HCT116 (cell line): ENCODE measurements at regions not wholly inside any gene's neighbourhood (a gene's known extent, or its start where the extent isn't known, plus 50 kb on each side); places are given as distances from the start of the nearest gene placed in this dataset.
"Not testable (repeated sequence)": the region's sequence is repeated elsewhere in the genome, so short reads cannot be mapped to it uniquely, and the experiment has no call there.

Source experiments
- ATAC-seq: fragments of 200-7000 bp; cut with Tn5 transposase; 2 replicates; pipeline ENCODE4 v1.9.1; 2020; ENCODE audit warnings: mild to moderate bottlenecking, moderate library complexity
- BruUV-seq: library from RNA; stranded (reverse); fragments of 400-500 nt; replicated peaks from 2 replicates; lab custom pipeline; 2021; lab: Mats Ljungman, UMichigan
- CTCF ChIA-PET: fragments of 300-600 bp; sonication (Branson Sonifier 250); formaldehyde crosslinking; loops from one replicate; lab custom pipeline; 2021; ENCODE audit warnings: antibody characterized with exemption; lab: Charles Lee
- POLR2A ChIA-PET: fragments of 300-600, 350-600 bp; sonication (Branson Sonifier 250); formaldehyde crosslinking; loops from one replicate; lab custom pipeline; 2021; ENCODE audit warnings: antibody characterized with exemption; lab: Charles Lee
- RAD21 ChIA-PET, 2 experiments: fragments of 300-600 bp; sonication (Branson Sonifier 250); formaldehyde crosslinking; loops; one replicate each; lab custom pipeline; 2023; ENCODE audit warnings: low total read pairs in 2 of 2; ENCODE audit not compliant: uncharacterized antibody in 2 of 2, unreplicated experiment in 2 of 2, low non-redundant PET in 1 of 2; lab: Charles Lee
- DNase-seq: peaks from one replicate; pipeline ENCODE4 v3.0.0-alpha.2; 2010; ENCODE audit warnings: low read depth, low spot score
- H2AFZ ChIP-seq: fragments of 200-600 bp; shearing (Covaris generic), sonication (generic); 2 replicates; pipeline ENCODE4 v1.6.1; 2017; ENCODE audit warnings: low read depth, mixed run types, mixed read lengths, antibody characterized with exemption, low read length; ENCODE audit not compliant: poor library complexity, severe bottlenecking
- H3K27ac ChIP-seq: 2 replicates; pipeline ENCODE4 v1.5.1; 2012; ENCODE audit warnings: low read depth, low read length
- H3K27me3 ChIP-seq: fragments of 200-600 bp; sonication (generic); 2 replicates; pipeline ENCODE4 v1.6.1; 2016; ENCODE audit warnings: mixed run types, low read length, mixed read lengths; ENCODE audit not compliant: insufficient read depth
- H3K36me3 ChIP-seq, 2 experiments: fragments of 200-500 bp in 1 of 2; fragments of 200-600 bp in 1 of 2; sonication (Bioruptor generic) in 1 of 2; sonication (generic) in 1 of 2; 2 replicates each; pipeline versions ENCODE4 v1.5.1 to v1.6.1; 2014 to 2016; ENCODE audit warnings: low read length in 2 of 2, inconsistent platforms in 1 of 2, mixed read lengths in 1 of 2, mixed run types in 1 of 2; ENCODE audit not compliant: insufficient read depth in 2 of 2, control insufficient read depth in 1 of 2
- H3K4me1 ChIP-seq, 2 experiments: fragments of 200-600 bp in 1 of 2; sonication (generic) in 1 of 2; 2 replicates each; pipeline versions ENCODE4 v1.5.1 to v1.6.1; 2012 to 2017; ENCODE audit warnings: low read length in 2 of 2, inconsistent platforms in 1 of 2, mild to moderate bottlenecking in 1 of 2, mixed read lengths in 1 of 2, mixed run types in 1 of 2, moderate library complexity in 1 of 2; ENCODE audit not compliant: insufficient read depth in 2 of 2, control insufficient read depth in 1 of 2
- H3K4me2 ChIP-seq: fragments of 200-600 bp; sonication (generic); 2 replicates; pipeline ENCODE4 v1.6.1; 2017; ENCODE audit warnings: mixed run types, low read length, mixed read lengths
- H3K4me3 ChIP-seq, 2 experiments: fragments of 200-600 bp in 1 of 2; sonication (generic) in 1 of 2; replicated peaks in 1 of 2; 2 replicates each; pipeline ENCODE4 v1.5.1; 2011 to 2016; ENCODE audit warnings: low read length in 2 of 2, control low read depth in 1 of 2, low read depth in 1 of 2, mild to moderate bottlenecking in 1 of 2, mixed read lengths in 1 of 2, mixed run types in 1 of 2
- H3K79me2 ChIP-seq: fragments of 200-600 bp; sonication (generic); 2 replicates; pipeline ENCODE4 v1.6.1; 2017; ENCODE audit warnings: mild to moderate bottlenecking, mixed run types, low read length, moderate library complexity, mixed read lengths; ENCODE audit not compliant: insufficient read depth
- H3K9ac ChIP-seq: fragments of 200-600 bp; sonication (generic); 2 replicates; pipeline ENCODE4 v1.6.1; 2016; ENCODE audit warnings: low read length, mixed read lengths
- H3K9me2 ChIP-seq: fragments of 200-600 bp; sonication (generic), shearing (Covaris generic); 2 replicates; pipeline ENCODE4 v1.6.1; 2017; ENCODE audit warnings: mixed run types, mild to moderate bottlenecking, moderate library complexity; ENCODE audit not compliant: insufficient read depth
- H3K9me3 ChIP-seq, 2 experiments: fragments of 200-500 bp in 1 of 2; fragments of 200-600 bp in 1 of 2; sonication (Bioruptor generic) in 1 of 2; sonication (generic) in 1 of 2; 2 replicates each; pipeline ENCODE4 v1.6.1; 2014 to 2017; ENCODE audit warnings: low read length in 2 of 2, mixed read lengths in 2 of 2, inconsistent platforms in 1 of 2, low read depth in 1 of 2, mild to moderate bottlenecking in 1 of 2, mixed run types in 1 of 2, moderate library complexity in 1 of 2; ENCODE audit not compliant: control insufficient read depth in 1 of 2, insufficient read depth in 1 of 2
- H4K20me1 ChIP-seq: fragments of 200-600 bp; sonication (generic), shearing (Covaris generic); 2 replicates; pipeline ENCODE4 v1.6.1; 2017; ENCODE audit warnings: mixed run types, mild to moderate bottlenecking, moderate library complexity; ENCODE audit not compliant: insufficient read depth
- EZH2 ChIP-seq: fragments of 200-600 bp; sonication (generic); IDR thresholded peaks from 2 replicates; pipeline ENCODE4 v1.6.1; 2017; ENCODE audit warnings: antibody characterized with exemption, mixed run types
- FOSL1 ChIP-seq: IDR thresholded peaks from 2 replicates; pipeline ENCODE4 v1.6.1; 2012; ENCODE audit warnings: low read depth
- JUND ChIP-seq: IDR thresholded peaks from 2 replicates; pipeline ENCODE4 v1.6.1; 2012
- POLR2A ChIP-seq: IDR thresholded peaks from 2 replicates; pipeline ENCODE4 v1.7.0; 2011; ENCODE audit warnings: borderline replicate concordance; ENCODE audit not compliant: insufficient read depth, insufficient read length; ENCODE audit errors: extremely low read depth
- POLR2AphosphoS5 ChIP-seq: IDR thresholded peaks from 2 replicates; pipeline ENCODE4 v1.6.1; 2011; ENCODE audit warnings: mild to moderate bottlenecking, low read depth, low read length, moderate library complexity
- RAD21 ChIP-seq: IDR thresholded peaks from 2 replicates; pipeline ENCODE4 v1.6.1; 2012; ENCODE audit warnings: low read depth, mild to moderate bottlenecking
- SP1 ChIP-seq: IDR thresholded peaks from 2 replicates; pipeline ENCODE4 v1.6.1; 2012; ENCODE audit warnings: low read depth
- SRF ChIP-seq: IDR thresholded peaks from 2 replicates; pipeline ENCODE4 v1.6.1; 2012; ENCODE audit warnings: low read depth
- TCF7L2 ChIP-seq: IDR thresholded peaks from 2 replicates; pipeline ENCODE4 v1.7.0; 2011; ENCODE audit warnings: borderline replicate concordance, inconsistent platforms; ENCODE audit not compliant: insufficient read depth, insufficient read length; ENCODE audit errors: extremely low read depth
- YY1 ChIP-seq: IDR thresholded peaks from 2 replicates; pipeline ENCODE4 v1.6.1; 2011; ENCODE audit warnings: low read length, low read depth, moderate library complexity, mild to moderate bottlenecking; ENCODE audit not compliant: insufficient replicate concordance; ENCODE audit errors: extremely low read depth
- ZFX ChIP-seq: fragments of 450-650 bp; IDR thresholded peaks from 2 replicates; pipeline ENCODE4 v1.6.1; 2017
- ZNF274 ChIP-seq: fragments of 200-500 bp; sonication (Bioruptor generic); IDR thresholded peaks from 2 replicates; pipeline ENCODE4 v1.6.1; 2014; ENCODE audit warnings: mild to moderate bottlenecking, low read depth, low read length, inconsistent platforms
- intact Hi-C: fragments of 100-400 bp; cut with micrococcal nuclease; formaldehyde crosslinking; loops from 2 replicates; pipeline ENCODE4 v1.10.0; 2022

DNA sequence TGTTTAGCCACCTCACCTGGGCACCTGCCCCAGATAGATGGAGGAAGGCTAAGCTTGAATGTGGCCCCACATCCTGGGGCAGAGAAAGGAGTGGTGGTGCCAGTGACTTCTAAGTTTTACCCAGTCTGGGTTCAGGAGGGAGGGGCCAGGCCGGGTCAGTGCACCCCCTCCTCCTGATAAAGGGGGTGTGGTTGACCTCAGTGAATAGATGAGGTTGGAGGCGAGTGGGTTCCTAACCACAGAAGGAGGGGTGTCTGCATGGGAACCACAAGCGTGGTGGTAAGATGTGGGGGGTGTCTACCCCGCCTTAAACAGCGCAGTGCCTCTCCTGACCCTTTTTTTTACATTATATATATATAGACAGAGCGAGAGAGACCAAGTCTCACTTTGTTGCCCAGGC lies 105.3 kb upstream of the KCTD7 start:
- CTCF ChIA-PET: no interaction called here
- DNase-seq (no peak), ATAC-seq (no peak)
- POLR2A ChIA-PET: no interaction called here
- RAD21 ChIA-PET: no interaction called here
- H3K4me2 ChIP-seq: no peak overlapping the region
- no peak for TF ChIP-seq YY1
- TF ChIP-seq SP1: no peak
- TF ChIP-seq FOSL1: no peak
- TF ChIP-seq POLR2AphosphoS5: no peak
- no peak for TF ChIP-seq JUND
- no peak for TF ChIP-seq ZNF274
- no peak for TF ChIP-seq ZFX
- no peak for TF ChIP-seq RAD21
- no peak for TF ChIP-seq EZH2
- TF ChIP-seq SRF: no peak
- TF ChIP-seq POLR2A: no peak
- no peak for TF ChIP-seq TCF7L2
- BruUV-seq: no TSS peak
- H3K9me3 ChIP-seq: no peaks in the 10 kb centered on the region
- no peak overlapping the region for H2AFZ ChIP-seq
- no peak overlapping the region for H3K27ac ChIP-seq
- H3K4me3 ChIP-seq: no peak overlapping the region
- H3K4me1 ChIP-seq: no peaks in the 10 kb centered on the region
- no peaks in the 10 kb centered on the region for H3K36me3 ChIP-seq
- H3K9me2 ChIP-seq: no peaks in the 10 kb centered on the region
- no peaks in the 10 kb centered on the region for H3K27me3 ChIP-seq
- H3K9ac ChIP-seq: no peak overlapping the region
- intact Hi-C loops: no loop called here
- no peaks in the 10 kb centered on the region for H4K20me1 ChIP-seq
- H3K79me2 ChIP-seq: no peaks in the 10 kb centered on the region

DNA sequence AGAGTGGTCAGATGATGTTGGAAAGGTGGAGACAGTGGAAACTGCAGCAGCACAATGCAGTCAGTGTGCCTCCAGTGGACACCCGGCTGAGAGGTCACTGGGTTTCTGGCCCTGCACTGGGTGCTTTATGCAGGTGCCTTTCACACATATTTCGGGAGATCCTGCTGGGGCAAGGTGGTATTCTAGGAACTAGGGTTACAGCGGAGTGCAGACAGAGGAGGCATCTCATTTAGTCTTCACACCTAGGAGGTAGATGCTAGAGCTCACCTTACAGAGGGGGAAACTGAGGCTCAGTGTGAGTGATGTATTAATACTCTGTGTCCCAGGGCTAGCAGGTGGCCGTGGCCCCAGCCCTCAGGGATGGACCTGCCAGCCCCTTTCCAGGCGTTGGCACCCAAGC lies 103.9 kb upstream of the KCTD7 start:
- Histone ChIP-seq H3K4me2 (no peak overlapping the region), H3K79me2 (no peaks in the 10 kb centered on the region), H3K27ac (no peak overlapping the region), H3K9me3 (no peaks in the 10 kb centered on the region), H4K20me1 (no peaks in the 10 kb centered on the region), H2AFZ (no peak overlapping the region), H3K9me2 (no peaks in the 10 kb centered on the region), H3K27me3 (no peaks in the 10 kb centered on the region), H3K9ac (no peak overlapping the region), H3K4me3 (no peak overlapping the region), H3K4me1 (no peaks in the 10 kb centered on the region), H3K36me3 (no peaks in the 10 kb centered on the region)
- ATAC-seq (no peak), DNase-seq (no peak)
- intact Hi-C loops: no loop called here
- ChIA-PET CTCF (no interaction called here), RAD21 (no interaction called here), POLR2A (no interaction called here)
- TF ChIP-seq YY1: no peak
- no TSS peak for BruUV-seq

DNA sequence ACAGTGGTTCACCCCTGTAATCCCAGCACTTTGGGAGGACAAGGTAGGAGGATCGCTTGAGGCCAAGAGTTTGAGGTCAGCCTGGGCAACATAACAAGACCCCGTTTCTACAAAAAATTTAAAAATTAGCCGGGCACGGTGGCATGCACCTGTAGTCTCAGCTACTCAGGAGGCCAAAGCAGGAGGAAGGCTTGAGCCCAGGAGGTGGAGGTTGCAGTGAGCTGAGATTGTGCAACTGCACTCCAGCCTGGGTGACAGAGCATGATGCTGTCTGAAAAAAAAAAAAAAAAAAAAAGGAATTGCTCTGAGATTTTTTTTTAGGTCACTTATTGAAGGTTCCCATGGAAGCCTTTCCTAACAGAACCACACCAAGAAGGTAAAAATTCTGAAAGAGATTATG lies 101.9 kb upstream of the KCTD7 start:
- DNase-seq, H3K4me2 ChIP-seq, RAD21 ChIA-PET, intact Hi-C loops, H3K9me2 ChIP-seq, H3K36me3 ChIP-seq, H3K9ac ChIP-seq, H3K27me3 ChIP-seq, CTCF ChIA-PET, H3K4me1 ChIP-seq, H3K27ac ChIP-seq, ATAC-seq, H4K20me1 ChIP-seq, H3K79me2 ChIP-seq, H3K4me3 ChIP-seq, H2AFZ ChIP-seq, H3K9me3 ChIP-seq, POLR2A ChIA-PET, BruUV-seq: not testable (repeated sequence)
